SH-SY5Y (cell line): ENCODE measurements at regions not wholly inside any gene's neighbourhood (a gene's known extent, or its start where the extent isn't known, plus 50 kb on each side); places are given as distances from the start of the nearest gene placed in this dataset.

ENCODE experiments used
- GATA2 ChIP-seq: IDR thresholded peaks from 2 replicates; pipeline ENCODE4 v1.6.1; 2011; ENCODE audit warnings: mild to moderate bottlenecking, low read depth, low read length
- GATA3 ChIP-seq: IDR thresholded peaks from 2 replicates; pipeline ENCODE4 v1.6.1; 2011; ENCODE audit warnings: low read depth, mild to moderate bottlenecking, low read length, moderate library complexity

- TF ChIP-seq GATA2 (no peak), GATA3 (no peak)
These were observed 256.9 kb upstream of the DDX18 start for GRCh38 chr2:117557626-117558025.
